Hepatocyte (in vitro differentiated cells): ENCODE measurements at regions not wholly inside any gene's neighbourhood (a gene's known extent, or its start where the extent isn't known, plus 50 kb on each side); places are given as distances from the start of the nearest gene placed in this dataset.

Experiments used
- DNase-seq: peaks from one replicate; pipeline ENCODE4 v3.0.0-alpha.2; 2016; ENCODE audit warnings: low spot score
- H2AFZ ChIP-seq: fragments of 200-600 bp; sonication (generic); 2 replicates; pipeline ENCODE4 v1.6.0; 2016; ENCODE audit warnings: antibody characterized with exemption, mild to moderate bottlenecking
- H3K27ac ChIP-seq: fragments of 200-600 bp; sonication (generic); 2 replicates; pipeline ENCODE4 v1.5.1; 2016; ENCODE audit warnings: mild to moderate bottlenecking
- H3K27me3 ChIP-seq: fragments of 200-600 bp; sonication (generic); 2 replicates; pipeline ENCODE4 v1.6.1; 2016
- H3K36me3 ChIP-seq: fragments of 200-600 bp; sonication (generic); replicated peaks from 2 replicates; pipeline ENCODE4 v1.5.1; 2016; ENCODE audit warnings: low read depth; ENCODE audit not compliant: insufficient read depth
- H3K4me1 ChIP-seq: fragments of 200-600 bp; sonication (generic); 2 replicates; pipeline ENCODE4 v1.5.1; 2016; ENCODE audit warnings: mild to moderate bottlenecking, moderate library complexity; ENCODE audit not compliant: insufficient read depth
- H3K4me2 ChIP-seq: fragments of 200-600 bp; sonication (generic); 2 replicates; pipeline ENCODE4 v1.6.0; 2016
- H3K4me3 ChIP-seq: fragments of 200-600 bp; sonication (generic); 2 replicates; pipeline ENCODE4 v1.5.1; 2016; ENCODE audit warnings: mild to moderate bottlenecking
- H3K79me2 ChIP-seq: fragments of 200-600 bp; sonication (generic); 2 replicates; pipeline ENCODE4 v1.6.0; 2017; ENCODE audit warnings: mild to moderate bottlenecking
- H3K9me2 ChIP-seq: fragments of 200-600 bp; sonication (generic); replicated peaks from 2 replicates; pipeline ENCODE4 v1.6.0; 2017; ENCODE audit warnings: mild to moderate bottlenecking; ENCODE audit not compliant: insufficient read depth
- H3K9me3 ChIP-seq: fragments of 200-600 bp; sonication (generic); 2 replicates; pipeline ENCODE4 v1.5.1; 2016; ENCODE audit warnings: low read depth, mild to moderate bottlenecking
- H4K20me1 ChIP-seq: fragments of 200-600 bp; sonication (generic); 2 replicates; pipeline ENCODE4 v1.6.0; 2016; ENCODE audit warnings: mild to moderate bottlenecking; ENCODE audit not compliant: insufficient read depth, poor library complexity, severe bottlenecking
- EZH2 ChIP-seq: fragments of 200-600 bp; sonication (generic); IDR thresholded peaks from 2 replicates; pipeline ENCODE4 v1.6.1; 2016; ENCODE audit warnings: antibody characterized with exemption, mild to moderate bottlenecking, borderline replicate concordance
- EZH2phosphoT487 ChIP-seq: fragments of 200-600 bp; sonication (generic); IDR thresholded peaks from one replicate; pipeline ENCODE4 v1.6.1; 2018; ENCODE audit warnings: antibody characterized with exemption, mild to moderate bottlenecking, low read depth, moderate library complexity; ENCODE audit not compliant: unreplicated experiment, severe bottlenecking
- WGBS: methylation state at CpG from one replicate; pipeline ENCODE4 v1.1.6; 2016; ENCODE audit warnings: low lambda C conversion rate; ENCODE audit errors: missing lambda C conversion rate; 5-methylcytosine and 5-hydroxymethylcytosine counted together
- TF ChIP-seq, protein P1 (sequence below): fragments of 200-600 bp; sonication (generic); IDR thresholded peaks from 2 replicates; pipeline ENCODE4 v1.5.1; 2016; ENCODE audit warnings: antibody characterized with exemption, mild to moderate bottlenecking; ENCODE audit not compliant: poor library complexity

- Histone ChIP-seq H3K4me3 (no peak overlapping the region), H4K20me1 (no peaks in the 10 kb centered on the region), H3K27me3 (no peaks in the 10 kb centered on the region), H3K4me2 (no peak overlapping the region), H3K4me1 (peaks cover 4% of the 10 kb centered on the region), H3K36me3 (no peaks in the 10 kb centered on the region), H3K9me2 (no peaks in the 10 kb centered on the region), H3K27ac (no peak overlapping the region), H2AFZ (no peak overlapping the region), H3K79me2 (no peaks in the 10 kb centered on the region), H3K9me3 (no peaks in the 10 kb centered on the region)
- WGBS, result 96% methylated on average over 3 of the region's 3 CpGs
- TF ChIP-seq EZH2phosphoT487 (no peak), EZH2 (no peak)
- TF ChIP-seq, protein P1, sequence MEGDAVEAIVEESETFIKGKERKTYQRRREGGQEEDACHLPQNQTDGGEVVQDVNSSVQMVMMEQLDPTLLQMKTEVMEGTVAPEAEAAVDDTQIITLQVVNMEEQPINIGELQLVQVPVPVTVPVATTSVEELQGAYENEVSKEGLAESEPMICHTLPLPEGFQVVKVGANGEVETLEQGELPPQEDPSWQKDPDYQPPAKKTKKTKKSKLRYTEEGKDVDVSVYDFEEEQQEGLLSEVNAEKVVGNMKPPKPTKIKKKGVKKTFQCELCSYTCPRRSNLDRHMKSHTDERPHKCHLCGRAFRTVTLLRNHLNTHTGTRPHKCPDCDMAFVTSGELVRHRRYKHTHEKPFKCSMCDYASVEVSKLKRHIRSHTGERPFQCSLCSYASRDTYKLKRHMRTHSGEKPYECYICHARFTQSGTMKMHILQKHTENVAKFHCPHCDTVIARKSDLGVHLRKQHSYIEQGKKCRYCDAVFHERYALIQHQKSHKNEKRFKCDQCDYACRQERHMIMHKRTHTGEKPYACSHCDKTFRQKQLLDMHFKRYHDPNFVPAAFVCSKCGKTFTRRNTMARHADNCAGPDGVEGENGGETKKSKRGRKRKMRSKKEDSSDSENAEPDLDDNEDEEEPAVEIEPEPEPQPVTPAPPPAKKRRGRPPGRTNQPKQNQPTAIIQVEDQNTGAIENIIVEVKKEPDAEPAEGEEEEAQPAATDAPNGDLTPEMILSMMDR, result no peak
- DNase-seq, result no peak
Observed at GRCh38 chr5:117098094-117098493, 523.5 kb upstream of the SEMA6A start.

- no peak overlapping the region for H2AFZ ChIP-seq
- no peak for DNase-seq
- no peaks in the 10 kb centered on the region for H3K9me3 ChIP-seq
- H3K4me2 ChIP-seq, result peak overlapping the region; percentile 12
- H4K20me1 ChIP-seq, result no peaks in the 10 kb centered on the region
- 51% methylated on average over 10 of the region's 10 CpGs for WGBS
- no peaks in the 10 kb centered on the region for H3K79me2 ChIP-seq
- H3K36me3 ChIP-seq, result no peaks in the 10 kb centered on the region
- no peaks in the 10 kb centered on the region for H3K9me2 ChIP-seq
- H3K27me3 ChIP-seq, result no peaks in the 10 kb centered on the region
- H3K27ac ChIP-seq, result peak overlapping the region; percentile 40
- no peak overlapping the region for H3K4me3 ChIP-seq
- peaks cover 4% of the 10 kb centered on the region for H3K4me1 ChIP-seq
- TF ChIP-seq, protein P1, result no peak
- TF ChIP-seq EZH2, result no peak
- no peak for TF ChIP-seq EZH2phosphoT487
Observed at GRCh38 chr5:117095346-117096332, 521.0 kb upstream of the SEMA6A start.

GRCh38 chr5:117094114-117094815 lies 519.6 kb upstream of the SEMA6A start:
- no peak overlapping the region for H3K4me3 ChIP-seq
- H2AFZ ChIP-seq, result no peak overlapping the region
- H3K4me1 ChIP-seq, result peaks cover 4% of the 10 kb centered on the region
- no peak overlapping the region for H3K4me2 ChIP-seq
- no peaks in the 10 kb centered on the region for H3K9me3 ChIP-seq
- 94% methylated on average over 17 of the region's 17 CpGs for WGBS
- no peaks in the 10 kb centered on the region for H4K20me1 ChIP-seq
- TF ChIP-seq, protein P1, result no peak
- H3K27me3 ChIP-seq, result no peaks in the 10 kb centered on the region
- H3K27ac ChIP-seq, result no peak overlapping the region
- H3K36me3 ChIP-seq, result no peaks in the 10 kb centered on the region
- H3K9me2 ChIP-seq, result no peaks in the 10 kb centered on the region
- DNase-seq, result no peak
- no peaks in the 10 kb centered on the region for H3K79me2 ChIP-seq
